Right lobe of liver (tissue), 4 donors: ENCODE measurements at regions not wholly inside any gene's neighbourhood (a gene's known extent, or its start where the extent isn't known, plus 50 kb on each side); places are given as distances from the start of the nearest gene placed in this dataset.

Experiments
- POLR2A ChIP-seq: fragments of 450-650 bp; IDR thresholded peaks from one replicate; pipeline ENCODE4 v1.6.1; 2017; ENCODE audit warnings: antibody characterized with exemption, mild to moderate bottlenecking
- TF ChIP-seq, protein P1 (sequence below), 4 donors: fragments of 200-600 bp in 3 of 4; fragments of 450-650 bp in 1 of 4; IDR thresholded peaks; one replicate each; pipeline versions ENCODE4 v1.5.1 to v1.8.0; 2016 to 2022; ENCODE audit warnings: antibody characterized with exemption in 4 of 4, mild to moderate bottlenecking in 2 of 4
- donor health status: DM: no; HTN: no; CAD: no.
- donor health status: DM: no; HTN: no; CAD: no.
- donor health status: DM: no; HTN: yes; CAD: no.

- TF ChIP-seq POLR2A = no peak
- TF ChIP-seq, protein P1, sequence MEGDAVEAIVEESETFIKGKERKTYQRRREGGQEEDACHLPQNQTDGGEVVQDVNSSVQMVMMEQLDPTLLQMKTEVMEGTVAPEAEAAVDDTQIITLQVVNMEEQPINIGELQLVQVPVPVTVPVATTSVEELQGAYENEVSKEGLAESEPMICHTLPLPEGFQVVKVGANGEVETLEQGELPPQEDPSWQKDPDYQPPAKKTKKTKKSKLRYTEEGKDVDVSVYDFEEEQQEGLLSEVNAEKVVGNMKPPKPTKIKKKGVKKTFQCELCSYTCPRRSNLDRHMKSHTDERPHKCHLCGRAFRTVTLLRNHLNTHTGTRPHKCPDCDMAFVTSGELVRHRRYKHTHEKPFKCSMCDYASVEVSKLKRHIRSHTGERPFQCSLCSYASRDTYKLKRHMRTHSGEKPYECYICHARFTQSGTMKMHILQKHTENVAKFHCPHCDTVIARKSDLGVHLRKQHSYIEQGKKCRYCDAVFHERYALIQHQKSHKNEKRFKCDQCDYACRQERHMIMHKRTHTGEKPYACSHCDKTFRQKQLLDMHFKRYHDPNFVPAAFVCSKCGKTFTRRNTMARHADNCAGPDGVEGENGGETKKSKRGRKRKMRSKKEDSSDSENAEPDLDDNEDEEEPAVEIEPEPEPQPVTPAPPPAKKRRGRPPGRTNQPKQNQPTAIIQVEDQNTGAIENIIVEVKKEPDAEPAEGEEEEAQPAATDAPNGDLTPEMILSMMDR (IDR thresholded peaks at IDR 0.05) = no peak
Observed at GRCh38 chr2:192381082-192381481, 186.3 kb upstream of the TMEFF2 start.
